H9 (cell line): ENCODE measurements at regions not wholly inside any gene's neighbourhood (a gene's known extent, or its start where the extent isn't known, plus 50 kb on each side); places are given as distances from the start of the nearest gene placed in this dataset.

Source experiments
- DNase-seq: peaks from one replicate; pipeline ENCODE4 v3.0.0-alpha.2; 2017
- H2AFZ ChIP-seq: one replicate; pipeline ENCODE4 v1.6.1; 2013; ENCODE audit warnings: mild to moderate bottlenecking, low read length, control low read depth, moderate library complexity
- H2AK5ac ChIP-seq: 2 replicates; pipeline ENCODE4 v1.6.1; 2013; ENCODE audit warnings: low read length, control low read depth, mixed read lengths; ENCODE audit not compliant: insufficient read length
- H2BK120ac ChIP-seq: one replicate; pipeline ENCODE4 v1.6.1; 2013; ENCODE audit warnings: low read depth, mild to moderate bottlenecking, low read length, control low read depth, inconsistent platforms; ENCODE audit not compliant: poor library complexity, severe bottlenecking
- H2BK12ac ChIP-seq: 2 replicates; pipeline ENCODE4 v1.6.1; 2013; ENCODE audit warnings: low read length, control low read depth, mixed read lengths, low read depth; ENCODE audit not compliant: insufficient read length
- H2BK15ac ChIP-seq: 2 replicates; pipeline ENCODE4 v1.6.1; 2013; ENCODE audit warnings: low read depth, low read length, control low read depth
- H2BK20ac ChIP-seq: one replicate; pipeline ENCODE4 v1.6.1; 2013; ENCODE audit warnings: low read depth, mild to moderate bottlenecking, low read length, control low read depth, inconsistent platforms; ENCODE audit not compliant: poor library complexity, severe bottlenecking
- H2BK5ac ChIP-seq: 2 replicates; pipeline ENCODE4 v1.6.1; 2013; ENCODE audit warnings: low read length, control low read depth, mixed read lengths; ENCODE audit not compliant: insufficient read length
- H3K14ac ChIP-seq: 2 replicates; pipeline ENCODE4 v1.6.1; 2013; ENCODE audit warnings: low read length, control low read depth; ENCODE audit not compliant: insufficient read depth
- H3K18ac ChIP-seq: 2 replicates; pipeline ENCODE4 v1.6.1; 2013; ENCODE audit warnings: low read depth, mild to moderate bottlenecking, mixed read lengths, low read length, control low read depth; ENCODE audit not compliant: insufficient read length
- H3K23ac ChIP-seq: 2 replicates; pipeline ENCODE4 v1.6.1; 2013; ENCODE audit warnings: low read length, control low read depth, mixed read lengths, low read depth; ENCODE audit not compliant: insufficient read length
- H3K23me2 ChIP-seq: 2 replicates; pipeline ENCODE4 v1.6.1; 2013; ENCODE audit warnings: low read depth, mild to moderate bottlenecking, mixed read lengths, low read length, control low read depth; ENCODE audit not compliant: insufficient read length, poor library complexity, severe bottlenecking
- H3K27ac ChIP-seq: 2 replicates; pipeline ENCODE4 v1.5.1; 2013; ENCODE audit warnings: low read length, control low read depth, mixed read lengths, low read depth; ENCODE audit not compliant: insufficient read length
- H3K27me3 ChIP-seq: 2 replicates; pipeline ENCODE4 v1.6.1; 2013; ENCODE audit warnings: low read length, control low read depth, inconsistent platforms; ENCODE audit not compliant: insufficient read depth
- H3K4ac ChIP-seq: 2 replicates; pipeline ENCODE4 v1.6.1; 2013; ENCODE audit warnings: low read depth, mild to moderate bottlenecking, control low read depth, inconsistent platforms, low read length, moderate library complexity
- H3K4me1 ChIP-seq: 2 replicates; pipeline ENCODE4 v1.6.1; 2013; ENCODE audit warnings: low read length, control low read depth, inconsistent platforms; ENCODE audit not compliant: insufficient read depth
- H3K4me2 ChIP-seq: 2 replicates; pipeline ENCODE4 v1.6.1; 2013; ENCODE audit warnings: low read length, control low read depth, mixed read lengths; ENCODE audit not compliant: insufficient read length, insufficient read depth
- H3K56ac ChIP-seq: 2 replicates; pipeline ENCODE4 v1.6.1; 2013; ENCODE audit warnings: low read depth, mild to moderate bottlenecking, mixed read lengths, low read length, control low read depth; ENCODE audit not compliant: insufficient read length
- H3K79me1 ChIP-seq: 2 replicates; pipeline ENCODE4 v1.6.1; 2013; ENCODE audit warnings: low read depth, mild to moderate bottlenecking, moderate library complexity, low read length, control low read depth, inconsistent platforms; ENCODE audit not compliant: insufficient read depth, poor library complexity, severe bottlenecking
- H3K79me2 ChIP-seq: 2 replicates; pipeline ENCODE4 v1.6.1; 2013; ENCODE audit warnings: low read length, control low read depth, inconsistent platforms; ENCODE audit not compliant: insufficient read depth
- H3K9ac ChIP-seq: 2 replicates; pipeline ENCODE4 v1.6.1; 2013; ENCODE audit warnings: low read length, control low read depth, mixed read lengths; ENCODE audit not compliant: insufficient read length; ENCODE audit errors: extremely low read depth
- H3K9me3 ChIP-seq: one replicate; pipeline ENCODE4 v1.6.1; 2013; ENCODE audit warnings: low read depth, low read length, inconsistent platforms; ENCODE audit not compliant: control insufficient read depth
- H3T11ph ChIP-seq: one replicate; pipeline ENCODE4 v1.6.1; 2013; ENCODE audit warnings: mild to moderate bottlenecking, low read length, control low read depth, inconsistent platforms
- H4K20me1 ChIP-seq: one replicate; pipeline ENCODE4 v1.6.1; 2013; ENCODE audit not compliant: control insufficient read depth, insufficient read length, insufficient read depth
- H4K5ac ChIP-seq: 2 replicates; pipeline ENCODE4 v1.6.1; 2013; ENCODE audit warnings: low read depth, mild to moderate bottlenecking, mixed read lengths, low read length, control low read depth; ENCODE audit not compliant: insufficient read length
- H4K8ac ChIP-seq: replicated peaks from 2 replicates; pipeline ENCODE4 v1.6.1; 2013; ENCODE audit warnings: low read length, control low read depth, mixed read lengths, low read depth; ENCODE audit not compliant: insufficient read length
- H4K91ac ChIP-seq: 2 replicates; pipeline ENCODE4 v1.6.1; 2013; ENCODE audit warnings: low read depth, mild to moderate bottlenecking, moderate library complexity, mixed read lengths, low read length, control low read depth; ENCODE audit not compliant: insufficient read length
- H3K27ac Mint-ChIP-seq, 3 experiments: 2 replicates in 2 of 3; 3 replicates in 1 of 3; pipeline ENCODE4 v1.8.0; 2020 to 2021; ENCODE audit warnings: mixed read lengths in 3 of 3, mild to moderate bottlenecking in 1 of 3, moderate library complexity in 1 of 3
- H3K27me3 Mint-ChIP-seq: 2 replicates; pipeline ENCODE4 v1.8.0; 2021; ENCODE audit warnings: low read depth, mild to moderate bottlenecking, moderate library complexity, mixed read lengths
- H3K36me3 Mint-ChIP-seq, 3 experiments: 2 replicates in 2 of 3; 3 replicates in 1 of 3; pipeline ENCODE4 v1.8.0; 2020 to 2021; ENCODE audit warnings: low read depth in 3 of 3, mixed read lengths in 3 of 3; ENCODE audit not compliant: insufficient read depth in 1 of 3
- H3K4me1 Mint-ChIP-seq, 2 experiments: 2 replicates each; pipeline ENCODE4 v1.8.0; 2020; ENCODE audit warnings: mixed read lengths in 2 of 2
- H3K4me3 Mint-ChIP-seq, 2 experiments: 2 replicates in 1 of 2; 3 replicates in 1 of 2; pipeline ENCODE4 v1.8.0; 2020 to 2021; ENCODE audit warnings: mild to moderate bottlenecking in 2 of 2, mixed read lengths in 2 of 2, moderate library complexity in 1 of 2
- H3K9me3 Mint-ChIP-seq, 2 experiments: 2 replicates in 1 of 2; 3 replicates in 1 of 2; pipeline ENCODE4 v1.8.0; 2020; ENCODE audit warnings: mild to moderate bottlenecking in 2 of 2, mixed read lengths in 2 of 2, moderate library complexity in 1 of 2
- CTCF ChIP-seq: fragments of 200-600 bp; sonication (generic); conservative IDR thresholded peaks from 3 replicates; pipeline ENCODE4 v1.8.0; 2021; ENCODE audit warnings: antibody characterized with exemption, mild to moderate bottlenecking
- WGBS: extraction: QIAGEN DNeasy Blood & Tissue Kit; methylation state at CpG from one replicate; pipeline ENCODE4 v1.1.7; 2013; ENCODE audit warnings: missing lambda C conversion rate, low lambda C conversion rate, mixed read lengths; ENCODE audit not compliant: insufficient read length; ENCODE audit errors: extremely low coverage; 5-methylcytosine and 5-hydroxymethylcytosine counted together

- no peak for DNase-seq
- no peak overlapping the region for H3K18ac ChIP-seq
- no peak overlapping the region for H2AFZ ChIP-seq
- H3K14ac ChIP-seq: no peak overlapping the region
- no CpG with 5 or more reads among the region's 7 CpGs for WGBS
- no peak for TF ChIP-seq CTCF
- H4K20me1 ChIP-seq: no peaks in the 10 kb centered on the region
- no peak overlapping the region for H4K5ac ChIP-seq
- no peaks in the 10 kb centered on the region for H3K4me1 ChIP-seq
- no peak overlapping the region for H3K4me2 ChIP-seq
- no peak overlapping the region for H2BK5ac ChIP-seq
- no peaks in the 10 kb centered on the region for H3K79me1 ChIP-seq
- no peak overlapping the region for H3T11ph ChIP-seq
- H3K4me3 Mint-ChIP-seq: no peak overlapping the region
- no peaks in the 10 kb centered on the region for H3K27me3 ChIP-seq
- no peak overlapping the region for H2AK5ac ChIP-seq
- no peak overlapping the region for H2BK12ac ChIP-seq
- no peak overlapping the region for H2BK20ac ChIP-seq
- H2BK15ac ChIP-seq: no peak overlapping the region
- H3K4ac ChIP-seq: no peak overlapping the region
- H3K9me3 ChIP-seq: no peaks in the 10 kb centered on the region
- no peak overlapping the region for H2BK120ac ChIP-seq
- H3K36me3 Mint-ChIP-seq: peaks cover 0 to 9% (median 5%) of the 10 kb centered on the region in 3 experiments; a peak in 4 of 7 replicates
- peaks cover 0 to 7% of the 10 kb centered on the region in 2 experiments; a peak in 1 of 4 replicates for H3K4me1 Mint-ChIP-seq
- H3K9ac ChIP-seq: no peak overlapping the region
- no peak overlapping the region for H4K8ac ChIP-seq
- H3K23me2 ChIP-seq: no peaks in the 10 kb centered on the region
- H3K56ac ChIP-seq: no peak overlapping the region
- peaks cover 5 to 14% of the 10 kb centered on the region in 2 experiments; a peak in 4 of 5 replicates for H3K9me3 Mint-ChIP-seq
- no peaks in the 10 kb centered on the region for H3K27me3 Mint-ChIP-seq
- H3K79me2 ChIP-seq: no peaks in the 10 kb centered on the region
- no peak overlapping the region for H4K91ac ChIP-seq
- no peak overlapping the region for H3K23ac ChIP-seq
- H3K27ac Mint-ChIP-seq: 0 out of 7 replicates have a peak overlapping the region, but pooled peaks of 1 of the 3 experiments have one; percentile 29
- H3K27ac ChIP-seq: no peak overlapping the region
Observed at GRCh38 chr21:18989953-18990495, 586.4 kb upstream of the TMPRSS15 start.
